Esophagus squamous epithelium (tissue), 5 donors: ENCODE measurements at regions not wholly inside any gene's neighbourhood (a gene's known extent, or its start where the extent isn't known, plus 50 kb on each side); places are given as distances from the start of the nearest gene placed in this dataset.

Experiments used
- DNase-seq: peaks from one replicate; lab custom pipeline; 2025; lab: John Stamatoyannopoulos, UW
- H3K27ac ChIP-seq, 4 donors: fragments of 200-600 bp; sonication (generic); one replicate each; pipeline ENCODE4 v1.5.1; 2016 to 2019; ENCODE audit warnings: mild to moderate bottlenecking in 1 of 4
- H3K27me3 ChIP-seq, 4 donors: fragments of 200-600 bp; sonication (generic); 1 replicate in 3 of 4; 2 replicates in 1 of 4; pipeline versions ENCODE4 v1.5.1 to v1.6.0; 2017 to 2021; ENCODE audit warnings: antibody characterized with exemption in 1 of 4
- H3K36me3 ChIP-seq, 3 donors: fragments of 200-600 bp; sonication (generic); one replicate each; pipeline ENCODE4 v1.5.1; 2016 to 2019
- H3K4me1 ChIP-seq, 3 donors: fragments of 200-600 bp; sonication (generic); one replicate each; pipeline ENCODE4 v1.5.1; 2017 to 2019
- H3K4me3 ChIP-seq, 4 donors: fragments of 200-600 bp; sonication (generic); 1 replicate in 3 of 4; 2 replicates in 1 of 4; pipeline ENCODE4 v1.5.1; 2016 to 2019; ENCODE audit warnings: mild to moderate bottlenecking in 2 of 4, moderate library complexity in 1 of 4
- H3K9me3 ChIP-seq, 3 donors: fragments of 200-600 bp; sonication (generic); one replicate each; pipeline ENCODE4 v1.5.1; 2016 to 2019
- POLR2A ChIP-seq, 4 donors: fragments of 450-650 bp; IDR thresholded peaks; one replicate each; pipeline ENCODE4 v1.6.1; 2017; ENCODE audit warnings: antibody characterized with exemption in 4 of 4, mild to moderate bottlenecking in 4 of 4, moderate library complexity in 3 of 4
- WGBS, 2 donors: methylation state at CpG; one replicate each; pipeline ENCODE4 v1.1.5; 2018; 5-methylcytosine and 5-hydroxymethylcytosine counted together
- intact Hi-C: fragments of 100-400 bp; cut with DNase I; formaldehyde crosslinking; loops from one replicate; pipeline ENCODE4 v1.15.0; 2022
- TF ChIP-seq, protein P1 (sequence below), 6 experiments: fragments of 450-650 bp in 4 of 6; fragments of 200-600 bp in 2 of 6; sonication (generic) in 2 of 6; IDR thresholded peaks; one replicate each; pipeline ENCODE4 v1.5.1; 2016 to 2019; ENCODE audit warnings: antibody characterized with exemption in 6 of 6, mild to moderate bottlenecking in 4 of 6, moderate library complexity in 4 of 6
- donor health status: DM: yes; HTN: yes; CAD: no.

DNA sequence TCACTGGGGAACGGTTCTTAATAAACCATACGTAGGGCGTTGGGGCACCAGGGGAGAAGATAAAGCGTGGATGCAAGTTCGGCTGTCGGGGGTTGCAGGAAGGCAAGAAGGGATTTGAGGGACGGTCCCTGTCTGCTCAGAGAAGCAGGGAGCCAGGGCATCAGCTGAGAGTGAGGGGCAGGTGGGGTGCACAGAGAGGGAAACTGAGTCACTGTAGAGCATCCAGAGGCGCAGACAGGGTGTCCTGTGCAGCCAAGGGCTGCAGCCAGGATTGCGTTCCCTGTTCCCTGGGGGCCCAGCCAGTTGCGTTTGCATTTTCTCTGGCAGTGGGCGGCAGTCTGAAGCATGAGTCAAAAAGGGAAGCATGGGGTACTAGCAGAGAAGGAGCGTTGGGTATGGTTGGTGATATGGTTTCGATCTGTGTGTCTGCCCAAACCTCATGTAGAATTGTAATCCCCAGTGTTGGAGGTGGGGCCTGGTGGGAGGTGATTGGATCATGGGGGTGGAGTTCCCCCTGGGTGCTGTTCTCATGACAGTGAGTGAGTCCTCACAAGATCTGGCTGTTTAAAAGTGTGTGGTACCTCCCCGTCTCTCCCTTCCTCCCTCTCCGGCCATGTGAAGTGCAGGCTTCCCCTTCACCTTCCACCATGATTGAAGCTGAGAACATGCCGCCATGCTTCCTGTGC is 202.9 kb downstream of the NDUFA10 start:
- no peak for DNase-seq
- H3K27ac ChIP-seq: no peak overlapping the region
- peaks cover 0 to 19% (median 0%) of the 10 kb centered on the region in 4 donors for H3K27me3 ChIP-seq
- H3K4me1 ChIP-seq: peaks cover 0 to 5% (median 0%) of the 10 kb centered on the region in 3 donors
- H3K36me3 ChIP-seq: no peaks in the 10 kb centered on the region
- H3K9me3 ChIP-seq: no peaks in the 10 kb centered on the region
- H3K4me3 ChIP-seq: no peak overlapping the region
- TF ChIP-seq, protein P1, sequence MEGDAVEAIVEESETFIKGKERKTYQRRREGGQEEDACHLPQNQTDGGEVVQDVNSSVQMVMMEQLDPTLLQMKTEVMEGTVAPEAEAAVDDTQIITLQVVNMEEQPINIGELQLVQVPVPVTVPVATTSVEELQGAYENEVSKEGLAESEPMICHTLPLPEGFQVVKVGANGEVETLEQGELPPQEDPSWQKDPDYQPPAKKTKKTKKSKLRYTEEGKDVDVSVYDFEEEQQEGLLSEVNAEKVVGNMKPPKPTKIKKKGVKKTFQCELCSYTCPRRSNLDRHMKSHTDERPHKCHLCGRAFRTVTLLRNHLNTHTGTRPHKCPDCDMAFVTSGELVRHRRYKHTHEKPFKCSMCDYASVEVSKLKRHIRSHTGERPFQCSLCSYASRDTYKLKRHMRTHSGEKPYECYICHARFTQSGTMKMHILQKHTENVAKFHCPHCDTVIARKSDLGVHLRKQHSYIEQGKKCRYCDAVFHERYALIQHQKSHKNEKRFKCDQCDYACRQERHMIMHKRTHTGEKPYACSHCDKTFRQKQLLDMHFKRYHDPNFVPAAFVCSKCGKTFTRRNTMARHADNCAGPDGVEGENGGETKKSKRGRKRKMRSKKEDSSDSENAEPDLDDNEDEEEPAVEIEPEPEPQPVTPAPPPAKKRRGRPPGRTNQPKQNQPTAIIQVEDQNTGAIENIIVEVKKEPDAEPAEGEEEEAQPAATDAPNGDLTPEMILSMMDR (IDR thresholded peaks at IDR 0.05): no peak
- no peak for TF ChIP-seq POLR2A (IDR thresholded peaks at IDR 0.05)
- intact Hi-C loops: no loop called here
- WGBS, 2 donors: 80 to 82% methylated on average over 15 to 16 of the region's 16 CpGs

GRCh38 chr2:239821694-239822075 is 203.5 kb downstream of the NDUFA10 start:
- Histone ChIP-seq H3K9me3 (no peaks in the 10 kb centered on the region), H3K27ac (no peak overlapping the region), H3K27me3 (peaks cover 0 to 14% (median 0%) of the 10 kb centered on the region in 4 donors), H3K36me3 (no peaks in the 10 kb centered on the region), H3K4me3 (no peak overlapping the region), H3K4me1 (peaks cover 0 to 5% (median 0%) of the 10 kb centered on the region in 3 donors)
- no peak for TF ChIP-seq POLR2A (IDR thresholded peaks at IDR 0.05)
- TF ChIP-seq, protein P1 (IDR thresholded peaks at IDR 0.05): no peak
- intact Hi-C loops: no loop called here
- WGBS, 2 donors: 70 to 81% methylated on average over 3 to 4 of the region's 4 CpGs
- DNase-seq: no peak

DNA sequence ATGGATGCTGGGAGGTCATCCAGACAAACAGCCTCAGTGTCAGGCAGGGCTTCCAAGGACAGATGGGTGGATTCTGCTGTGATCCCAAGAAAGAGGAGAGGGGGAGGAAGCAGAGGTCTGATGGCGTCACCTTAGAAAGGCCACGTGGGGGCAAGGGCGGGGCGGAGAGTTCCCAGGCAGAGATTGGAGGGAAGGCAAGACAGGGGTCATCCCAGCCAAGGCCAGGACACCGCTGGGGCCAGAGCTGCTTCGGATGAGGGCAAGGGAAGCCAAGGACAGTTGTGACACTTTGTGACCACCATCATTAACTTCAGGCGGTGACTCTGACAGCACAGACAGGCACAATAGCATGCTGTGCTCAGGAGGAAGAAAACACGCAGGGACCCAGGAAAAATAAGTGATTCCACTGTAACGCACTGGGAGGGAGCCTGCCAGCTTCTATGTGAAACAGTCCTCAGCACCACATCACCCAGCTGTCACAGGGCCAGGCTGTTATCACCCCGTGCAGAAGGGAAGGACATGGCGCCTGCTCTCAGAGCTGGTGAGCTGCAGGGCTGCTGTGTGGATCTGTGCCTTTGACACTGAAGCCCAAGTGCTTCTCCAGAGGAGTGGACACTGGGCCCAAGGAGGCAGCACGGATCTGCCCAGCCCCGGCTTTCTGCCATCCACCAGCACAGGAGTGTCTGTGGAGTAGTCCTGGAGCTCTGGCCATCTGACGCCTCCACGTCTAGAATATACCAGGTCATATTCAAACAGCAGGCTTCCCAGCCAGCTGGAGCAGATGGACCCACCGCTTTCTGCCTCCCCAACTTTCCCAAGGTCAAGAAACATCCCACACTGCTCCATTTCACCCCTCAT is 204.1 kb downstream of the NDUFA10 start:
- no peak overlapping the region for H3K27ac ChIP-seq
- no peaks in the 10 kb centered on the region for H3K36me3 ChIP-seq
- no peak for TF ChIP-seq POLR2A (IDR thresholded peaks at IDR 0.05)
- TF ChIP-seq, protein P1 (IDR thresholded peaks at IDR 0.05): no peak
- WGBS, 2 donors: 56 to 79% methylated on average over 13 to 15 of the region's 16 CpGs
- DNase-seq: no peak
- H3K27me3 ChIP-seq: peaks cover 0 to 14% (median 0%) of the 10 kb centered on the region in 4 donors
- H3K4me1 ChIP-seq: peaks cover 0 to 5% (median 0%) of the 10 kb centered on the region in 3 donors
- H3K9me3 ChIP-seq: no peaks in the 10 kb centered on the region
- H3K4me3 ChIP-seq: no peak overlapping the region
- intact Hi-C loops: no loop called here

DNA sequence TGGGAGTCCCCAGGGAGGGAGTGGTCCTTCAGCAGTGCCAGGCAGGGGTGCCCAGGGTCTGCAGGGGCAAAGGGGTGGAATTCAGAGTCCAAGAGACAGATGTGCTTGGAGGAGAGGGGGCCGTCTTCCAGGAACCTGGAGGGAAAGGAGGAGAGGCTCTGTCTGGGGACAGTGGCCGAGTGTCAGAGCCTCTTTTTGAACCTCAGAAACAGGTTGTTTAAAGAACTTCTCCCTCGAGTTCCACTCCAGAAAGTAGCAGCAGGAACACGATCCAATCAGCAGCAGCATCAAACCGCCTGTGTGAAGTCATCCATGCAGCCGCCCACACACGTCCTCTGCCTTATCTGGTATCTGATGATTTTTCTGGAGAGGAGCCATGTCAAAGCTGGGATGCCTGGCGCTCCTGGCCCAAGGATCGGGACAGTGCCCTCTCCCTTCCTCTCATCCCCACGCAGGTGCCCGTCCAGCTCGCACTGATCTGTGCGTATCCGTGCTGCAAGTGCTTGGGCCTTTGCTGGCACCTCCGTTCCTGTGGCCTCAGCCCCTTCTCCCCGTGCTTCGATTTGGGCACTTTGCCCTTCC is 205.1 kb downstream of the NDUFA10 start:
- H3K9me3 ChIP-seq: no peaks in the 10 kb centered on the region
- WGBS, 2 donors: 51 to 56% methylated on average over 16 to 17 of the region's 17 CpGs
- no peaks in the 10 kb centered on the region for H3K36me3 ChIP-seq
- H3K27ac ChIP-seq: no peak overlapping the region
- peaks cover 0 to 11% (median under 1%) of the 10 kb centered on the region in 3 donors for H3K4me1 ChIP-seq
- TF ChIP-seq, protein P1 (IDR thresholded peaks at IDR 0.05): no peak
- no peak for TF ChIP-seq POLR2A (IDR thresholded peaks at IDR 0.05)
- H3K27me3 ChIP-seq: peaks cover 0 to 14% (median 0%) of the 10 kb centered on the region in 4 donors
- no peak overlapping the region for H3K4me3 ChIP-seq
- intact Hi-C loops: no loop called here
- no peak for DNase-seq
